Activated naive CD8-positive, alpha-beta T cell treated with anti-CD3 and anti-CD28 coated beads, Interleukin-2, amount 10 ng/mL, durations not matched to agents 7 days and 5 days (primary cell): ENCODE measurements at regions not wholly inside any gene's neighbourhood (a gene's known extent, or its start where the extent isn't known, plus 50 kb on each side); places are given as distances from the start of the nearest gene placed in this dataset.

Experiments
- ATAC-seq: fragments of 150-1000 bp; cut with Tn5 transposase; one replicate; pipeline ENCODE4 v1.10.0; 2021; ENCODE audit warnings: low read depth, moderate library complexity
- POLR2A ChIA-PET: fragments of 350-600 bp; sonication (Branson Sonifier 250); formaldehyde crosslinking; loops from one replicate; lab custom pipeline; 2021; ENCODE audit warnings: antibody characterized with exemption; lab: Charles Lee
- DNase-seq: peaks from one replicate; pipeline ENCODE4 v3.0.0; 2021
- H3K27ac Mint-ChIP-seq: one replicate; pipeline ENCODE4 v1.8.0; 2022; ENCODE audit warnings: mild to moderate bottlenecking, mixed read lengths
- H3K27me3 Mint-ChIP-seq: one replicate; pipeline ENCODE4 v1.8.0; 2022; ENCODE audit warnings: mild to moderate bottlenecking, moderate library complexity, mixed read lengths
- H3K36me3 Mint-ChIP-seq: one replicate; pipeline ENCODE4 v1.8.0; 2021; ENCODE audit warnings: mild to moderate bottlenecking, mixed read lengths
- H3K4me1 Mint-ChIP-seq: one replicate; pipeline ENCODE4 v1.8.0; 2021; ENCODE audit warnings: mixed read lengths
- H3K4me3 Mint-ChIP-seq: one replicate; pipeline ENCODE4 v1.8.0; 2022; ENCODE audit warnings: mild to moderate bottlenecking, moderate library complexity, mixed read lengths
- H3K9me3 Mint-ChIP-seq: one replicate; pipeline ENCODE4 v1.8.0; 2021; ENCODE audit warnings: mixed read lengths

- no peak overlapping the region for H3K27ac Mint-ChIP-seq
Observed at GRCh38 chr15:93420050-93420452, 331.0 kb upstream of the RGMA start.

GRCh38 chr15:93418566-93418965 lies 329.6 kb upstream of the RGMA start:
- H3K27me3 Mint-ChIP-seq, result no peaks in the 10 kb centered on the region
- H3K4me3 Mint-ChIP-seq, result no peak overlapping the region
- POLR2A ChIA-PET, result no interaction called here
- H3K9me3 Mint-ChIP-seq, result no peaks in the 10 kb centered on the region
- H3K4me1 Mint-ChIP-seq, result no peaks in the 10 kb centered on the region
- no peak overlapping the region for H3K27ac Mint-ChIP-seq
- ATAC-seq (no peak), DNase-seq (no peak)
- H3K36me3 Mint-ChIP-seq, result no peaks in the 10 kb centered on the region

More at GRCh38 chr15:93420050-93420452, 331.0 kb upstream of the RGMA start:
- no peaks in the 10 kb centered on the region for H3K36me3 Mint-ChIP-seq
- DNase-seq (no peak), ATAC-seq (no peak)
- POLR2A ChIA-PET, result no interaction called here
- H3K27me3 Mint-ChIP-seq, result no peaks in the 10 kb centered on the region
- H3K4me1 Mint-ChIP-seq, result no peaks in the 10 kb centered on the region
- H3K4me3 Mint-ChIP-seq, result no peak overlapping the region
- H3K9me3 Mint-ChIP-seq, result no peaks in the 10 kb centered on the region

- Mint-ChIP-seq H3K4me1 (no peaks in the 10 kb centered on the region), H3K27ac (no peak overlapping the region), H3K27me3 (no peaks in the 10 kb centered on the region), H3K9me3 (no peaks in the 10 kb centered on the region), H3K4me3 (no peak overlapping the region), H3K36me3 (no peaks in the 10 kb centered on the region)
- POLR2A ChIA-PET, result no interaction called here
- DNase-seq (no peak), ATAC-seq (no peak)
Observed at GRCh38 chr15:93417631-93418030, 328.6 kb upstream of the RGMA start.

- no peak for DNase-seq
- no peak overlapping the region for H3K4me3 Mint-ChIP-seq
- H3K27me3 Mint-ChIP-seq, result no peaks in the 10 kb centered on the region
- no peaks in the 10 kb centered on the region for H3K4me1 Mint-ChIP-seq
- H3K36me3 Mint-ChIP-seq, result no peaks in the 10 kb centered on the region
- ATAC-seq, result no peak
- no peak overlapping the region for H3K27ac Mint-ChIP-seq
- H3K9me3 Mint-ChIP-seq, result no peaks in the 10 kb centered on the region
- POLR2A ChIA-PET, result no interaction called here
Observed at GRCh38 chr15:93417156-93417555, 328.1 kb upstream of the RGMA start.

- Mint-ChIP-seq H3K4me3 (no peak overlapping the region), H3K27ac (no peak overlapping the region), H3K4me1 (no peaks in the 10 kb centered on the region), H3K27me3 (no peaks in the 10 kb centered on the region), H3K9me3 (peaks cover 3% of the 10 kb centered on the region), H3K36me3 (no peaks in the 10 kb centered on the region)
- DNase-seq (no peak), ATAC-seq (no peak)
- POLR2A ChIA-PET, result no interaction called here
Observed at GRCh38 chr15:93415576-93415975, 326.6 kb upstream of the RGMA start.

DNA sequence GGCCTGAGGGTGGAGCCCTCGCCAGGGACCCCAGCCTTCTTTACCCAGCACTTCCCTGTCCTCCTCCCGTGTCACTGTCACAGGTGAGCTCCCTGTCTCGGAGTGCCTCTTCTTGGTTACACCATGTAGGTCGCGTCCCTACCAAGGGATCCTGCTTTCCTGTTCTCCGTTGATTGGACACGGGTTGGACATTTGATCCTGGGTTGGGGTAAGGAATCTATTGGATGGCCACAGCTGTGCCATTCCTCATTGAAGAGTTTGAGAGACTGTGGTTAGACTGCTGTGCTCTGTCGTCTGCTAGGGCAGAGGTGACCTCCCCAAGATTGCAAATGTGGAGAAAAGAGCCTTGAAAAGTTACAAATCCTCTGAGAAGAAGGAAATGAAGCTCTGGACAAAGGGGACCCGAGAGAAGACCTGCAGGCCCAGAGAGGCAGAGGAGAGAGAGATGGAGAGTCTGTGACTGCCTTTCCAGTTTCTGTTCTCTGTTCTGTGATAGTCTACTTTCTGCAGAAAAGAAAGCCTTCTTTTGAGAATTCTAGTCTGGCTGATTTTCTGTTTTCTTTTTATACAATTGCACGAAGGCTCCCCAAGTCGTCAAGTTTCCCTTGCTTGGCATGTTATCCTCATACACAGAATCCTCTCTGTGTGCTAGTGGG lies 325.7 kb upstream of the RGMA start:
- Mint-ChIP-seq H3K4me1 (no peaks in the 10 kb centered on the region), H3K4me3 (no peak overlapping the region), H3K9me3 (peaks cover 3% of the 10 kb centered on the region), H3K36me3 (no peaks in the 10 kb centered on the region), H3K27ac (no peak overlapping the region), H3K27me3 (no peaks in the 10 kb centered on the region)
- ATAC-seq (no peak), DNase-seq (no peak)
- POLR2A ChIA-PET, result no interaction called here

GRCh38 chr15:93413745-93414144 lies 324.7 kb upstream of the RGMA start:
- no peak for DNase-seq
- POLR2A ChIA-PET, result no interaction called here
- ATAC-seq, result no peak
- no peaks in the 10 kb centered on the region for H3K27me3 Mint-ChIP-seq
- H3K9me3 Mint-ChIP-seq, result peaks cover 3% of the 10 kb centered on the region
- no peaks in the 10 kb centered on the region for H3K4me1 Mint-ChIP-seq
- no peak overlapping the region for H3K27ac Mint-ChIP-seq
- no peak overlapping the region for H3K4me3 Mint-ChIP-seq
- H3K36me3 Mint-ChIP-seq, result no peaks in the 10 kb centered on the region

- POLR2A ChIA-PET, result no interaction called here
- DNase-seq, result no peak
- H3K9me3 Mint-ChIP-seq, result peaks cover 1% of the 10 kb centered on the region
Observed at GRCh38 chr15:93399121-93399520, 310.1 kb upstream of the RGMA start.

DNA sequence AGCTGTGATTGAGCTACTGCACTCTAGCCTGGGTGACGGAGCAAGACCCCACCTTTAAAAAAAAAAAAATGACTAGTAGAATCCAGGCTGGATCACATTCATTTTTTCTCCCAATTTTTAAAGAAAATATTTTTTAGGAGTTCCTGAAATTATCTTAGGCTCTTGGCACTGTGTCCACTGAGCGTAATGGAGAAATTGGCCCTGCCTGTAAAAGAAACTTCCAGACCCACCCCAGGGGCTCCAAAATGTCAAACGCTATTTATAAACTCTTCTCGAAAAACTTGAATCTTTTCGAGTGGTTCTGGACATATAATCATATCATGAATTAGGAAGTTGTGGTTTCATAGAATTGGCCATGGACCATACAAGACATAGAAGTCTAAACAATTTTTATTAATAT lies 300.2 kb upstream of the RGMA start:
- POLR2A ChIA-PET, result no interaction called here
- Mint-ChIP-seq H3K9me3 (peaks cover 5% of the 10 kb centered on the region), H3K27ac (no peak overlapping the region)

More at GRCh38 chr15:93399121-93399520, 310.1 kb upstream of the RGMA start:
- H3K36me3 Mint-ChIP-seq, result no peaks in the 10 kb centered on the region
- no peak overlapping the region for H3K27ac Mint-ChIP-seq
- H3K4me3 Mint-ChIP-seq, result no peak overlapping the region
- ATAC-seq, result no peak
- no peaks in the 10 kb centered on the region for H3K4me1 Mint-ChIP-seq
- no peaks in the 10 kb centered on the region for H3K27me3 Mint-ChIP-seq

DNA sequence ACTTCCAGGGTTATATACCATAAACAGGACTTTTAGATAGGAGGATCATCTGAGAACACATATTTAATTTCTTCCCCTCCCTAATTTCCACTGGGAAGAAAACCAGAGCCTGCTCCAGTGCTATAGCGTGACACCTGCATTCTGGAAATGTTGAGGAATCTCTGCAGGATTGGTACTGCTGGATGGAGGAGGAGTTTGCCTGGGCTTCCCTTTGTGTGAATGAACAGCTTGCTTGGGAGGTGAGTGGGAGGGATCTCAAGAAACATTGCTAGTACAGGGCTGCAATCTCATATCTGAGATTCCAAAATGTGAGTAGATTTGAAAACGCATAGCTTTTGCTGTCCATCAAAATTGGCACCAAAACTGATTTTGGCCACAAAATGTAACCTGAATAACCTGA lies 295.9 kb upstream of the RGMA start:
- Mint-ChIP-seq H3K27me3 (peaks cover 5% of the 10 kb centered on the region), H3K36me3 (no peaks in the 10 kb centered on the region)
- POLR2A ChIA-PET, result no interaction called here

More for the DNA sequence above, 300.2 kb upstream of the RGMA start:
- Mint-ChIP-seq H3K36me3 (no peaks in the 10 kb centered on the region), H3K4me1 (no peaks in the 10 kb centered on the region), H3K4me3 (no peak overlapping the region), H3K27me3 (peaks cover 3% of the 10 kb centered on the region)
- ATAC-seq (no peak), DNase-seq (no peak)

DNA sequence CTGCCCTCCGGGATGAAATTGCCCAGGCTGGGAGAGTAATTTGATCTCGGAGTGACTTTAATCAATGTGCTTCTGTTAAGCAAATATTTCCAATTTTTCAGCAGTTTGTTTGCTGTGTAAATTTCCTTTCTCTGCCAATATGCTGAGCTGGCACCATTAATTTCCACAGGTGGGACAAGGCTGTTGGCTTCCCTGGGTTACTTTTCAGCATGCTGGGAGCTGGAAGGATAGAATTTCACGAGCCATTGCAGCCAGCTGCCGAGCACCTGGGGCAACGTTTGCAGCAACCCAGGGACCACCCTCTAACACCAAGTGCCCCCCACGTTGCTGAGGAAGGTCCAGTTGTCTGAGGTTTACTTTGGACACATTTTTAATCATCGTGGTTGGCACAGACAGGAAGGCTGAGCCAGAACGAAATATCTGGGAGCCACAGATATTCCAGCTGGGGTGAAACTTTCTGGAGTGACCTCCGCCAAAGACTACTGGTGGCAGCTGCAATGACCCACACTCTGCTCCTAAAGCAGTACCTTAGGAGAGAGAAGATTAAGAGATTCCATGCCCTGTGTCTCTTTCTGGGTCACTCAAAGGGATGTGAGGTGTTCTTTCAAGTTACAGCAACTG lies 293.3 kb upstream of the RGMA start:
- DNase-seq, result no peak
- Mint-ChIP-seq H3K27me3 (peaks cover 5% of the 10 kb centered on the region), H3K4me3 (no peak overlapping the region), H3K4me1 (no peaks in the 10 kb centered on the region), H3K36me3 (no peaks in the 10 kb centered on the region), H3K9me3 (no peaks in the 10 kb centered on the region), H3K27ac (no peak overlapping the region)
- POLR2A ChIA-PET, result no interaction called here
- no peak for ATAC-seq

More for the DNA sequence above, 295.9 kb upstream of the RGMA start:
- Mint-ChIP-seq H3K4me1 (no peaks in the 10 kb centered on the region), H3K27ac (no peak overlapping the region), H3K9me3 (no peaks in the 10 kb centered on the region), H3K4me3 (no peak overlapping the region)
- DNase-seq (no peak), ATAC-seq (no peak)

GRCh38 chr15:93378558-93378957 lies 289.5 kb upstream of the RGMA start:
- H3K9me3 Mint-ChIP-seq, result no peaks in the 10 kb centered on the region
- peaks cover 7% of the 10 kb centered on the region for H3K27me3 Mint-ChIP-seq
- H3K36me3 Mint-ChIP-seq, result no peaks in the 10 kb centered on the region
- DNase-seq (no peak), ATAC-seq (no peak)
- H3K27ac Mint-ChIP-seq, result no peak overlapping the region
- POLR2A ChIA-PET, result no interaction called here
- no peak overlapping the region for H3K4me3 Mint-ChIP-seq
- no peaks in the 10 kb centered on the region for H3K4me1 Mint-ChIP-seq

- H3K27me3 Mint-ChIP-seq, result peaks cover 2% of the 10 kb centered on the region
- no peaks in the 10 kb centered on the region for H3K4me1 Mint-ChIP-seq
- H3K27ac Mint-ChIP-seq, result peak overlapping the region; percentile 15
- no peak overlapping the region for H3K4me3 Mint-ChIP-seq
- ATAC-seq, result no peak
- no peaks in the 10 kb centered on the region for H3K9me3 Mint-ChIP-seq
- POLR2A ChIA-PET, result no interaction called here
- H3K36me3 Mint-ChIP-seq, result no peaks in the 10 kb centered on the region
- DNase-seq, result no peak
Observed at GRCh38 chr15:93372865-93373223, 283.8 kb upstream of the RGMA start.

DNA sequence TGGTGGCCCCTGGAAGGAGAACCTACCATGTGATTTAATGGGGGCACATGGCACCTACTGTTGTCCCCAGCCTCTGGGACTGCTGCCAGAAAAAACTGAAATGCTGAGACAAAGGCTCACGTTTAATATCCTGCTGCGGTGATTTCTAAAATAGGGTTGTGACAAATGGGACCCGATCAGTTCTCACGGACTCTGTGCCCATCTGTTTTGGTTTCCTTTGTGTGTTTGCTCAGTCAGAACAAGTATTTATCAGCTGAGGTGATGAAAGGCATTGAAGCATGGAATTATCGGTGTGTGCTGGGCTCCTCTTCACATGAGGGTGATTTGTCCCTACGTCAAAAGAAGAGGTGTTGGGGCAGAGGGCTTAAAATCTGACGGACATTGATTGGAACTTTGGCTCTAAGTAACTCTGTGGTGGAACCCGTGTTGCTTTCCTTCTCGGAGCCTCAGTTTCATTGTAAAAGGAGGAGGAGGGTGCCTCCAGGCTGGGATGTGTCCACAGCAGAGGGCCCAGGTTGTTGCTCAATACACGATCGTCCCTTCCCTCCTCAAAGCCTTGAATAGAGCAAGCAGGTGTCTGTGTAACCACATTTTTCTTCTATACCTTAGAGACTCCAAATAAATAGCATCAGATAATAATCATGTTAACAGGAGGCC lies 283.3 kb upstream of the RGMA start:
- Mint-ChIP-seq H3K36me3 (no peaks in the 10 kb centered on the region), H3K27ac (no peak overlapping the region), H3K4me1 (no peaks in the 10 kb centered on the region), H3K9me3 (no peaks in the 10 kb centered on the region), H3K4me3 (no peak overlapping the region), H3K27me3 (peaks cover 2% of the 10 kb centered on the region)
- ATAC-seq (no peak), DNase-seq (no peak)
- POLR2A ChIA-PET, result no interaction called here
